Tibial nerve (tissue), 4 donors: ENCODE measurements at regions not wholly inside any gene's neighbourhood (a gene's known extent, or its start where the extent isn't known, plus 50 kb on each side); places are given as distances from the start of the nearest gene placed in this dataset.
A peak's percentile ranks its signal among the peaks of the same experiment; 100 is the strongest.

Experiments used
- DNase-seq, 2 donors: peaks; one replicate each; pipeline ENCODE4 v3.0.0-alpha.2; 2019; ENCODE audit warnings: low spot score in 2 of 2
- H3K27ac ChIP-seq, 4 donors: fragments of 200-600 bp; sonication (generic) in 3 of 4; one replicate each; pipeline ENCODE4 v1.5.1; 2017 to 2019; ENCODE audit warnings: mild to moderate bottlenecking in 1 of 4
- H3K27me3 ChIP-seq, 2 donors: fragments of 200-600 bp; sonication (generic) in 1 of 2; one replicate each; pipeline versions ENCODE4 v1.5.1 to v1.6.0; 2017 to 2019
- H3K36me3 ChIP-seq, 3 donors: fragments of 200-600 bp; sonication (generic); one replicate each; pipeline ENCODE4 v1.5.1; 2018 to 2019
- H3K4me1 ChIP-seq, 4 donors: fragments of 200-600 bp; sonication (generic) in 3 of 4; one replicate each; pipeline ENCODE4 v1.5.1; 2017 to 2019
- H3K4me3 ChIP-seq, 4 donors: fragments of 200-600 bp; sonication (generic) in 3 of 4; one replicate each; pipeline ENCODE4 v1.5.1; 2017 to 2019; ENCODE audit warnings: mild to moderate bottlenecking in 1 of 4, moderate library complexity in 1 of 4
- H3K9me3 ChIP-seq, 4 donors: fragments of 200-600 bp; sonication (generic) in 3 of 4; one replicate each; pipeline ENCODE4 v1.5.1; 2017 to 2019
- EP300 ChIP-seq, 2 donors: sonication (generic); formaldehyde crosslinking; IDR thresholded peaks; one replicate each; pipeline ENCODE4 v1.6.1; 2017; ENCODE audit warnings: antibody characterized with exemption in 2 of 2, mild to moderate bottlenecking in 1 of 2
- POLR2A ChIP-seq, 2 donors: fragments of 450-650 bp; IDR thresholded peaks; one replicate each; pipeline ENCODE4 v1.6.1; 2017; ENCODE audit warnings: antibody characterized with exemption in 2 of 2, mild to moderate bottlenecking in 2 of 2, moderate library complexity in 2 of 2
- WGBS, 2 donors: methylation state at CpG; one replicate each; pipeline ENCODE4 v1.1.5; 2018; 5-methylcytosine and 5-hydroxymethylcytosine counted together
- TF ChIP-seq, protein P1 (sequence below), 5 experiments: fragments of 200-600 bp in 3 of 5; fragments of 450-650 bp in 2 of 5; sonication (generic) in 3 of 5; IDR thresholded peaks; one replicate each; pipeline ENCODE4 v1.5.1; 2016 to 2019; ENCODE audit warnings: antibody characterized with exemption in 5 of 5, mild to moderate bottlenecking in 3 of 5, moderate library complexity in 2 of 5

DNA sequence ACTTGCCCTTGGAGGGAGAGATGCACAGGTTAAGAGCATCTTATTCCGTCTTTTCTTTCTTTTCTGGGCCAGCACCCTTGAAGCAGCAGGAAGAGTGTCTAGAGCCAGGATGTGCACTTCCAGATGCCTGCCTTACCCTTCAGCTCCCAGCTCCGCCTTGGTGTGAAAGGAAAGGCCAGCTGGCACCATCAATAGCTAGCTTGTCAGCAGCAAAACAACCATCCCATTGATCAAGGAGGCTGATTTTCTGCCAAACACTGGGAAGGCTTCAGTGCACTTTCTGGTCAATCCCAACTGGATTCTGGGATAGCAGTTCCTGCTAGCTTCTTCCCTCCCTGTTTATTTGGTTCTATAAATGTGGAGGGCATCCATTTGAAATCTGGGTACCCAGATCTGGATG lies 110.9 kb upstream of the GALNT15 start:
- WGBS, 2 donors = 48 to 54% methylated on average over 2 of the region's 2 CpGs
- H3K4me1 ChIP-seq = peaks cover 3 to 74% (median 45%) of the 10 kb centered on the region in 4 donors
- TF ChIP-seq, protein P1, sequence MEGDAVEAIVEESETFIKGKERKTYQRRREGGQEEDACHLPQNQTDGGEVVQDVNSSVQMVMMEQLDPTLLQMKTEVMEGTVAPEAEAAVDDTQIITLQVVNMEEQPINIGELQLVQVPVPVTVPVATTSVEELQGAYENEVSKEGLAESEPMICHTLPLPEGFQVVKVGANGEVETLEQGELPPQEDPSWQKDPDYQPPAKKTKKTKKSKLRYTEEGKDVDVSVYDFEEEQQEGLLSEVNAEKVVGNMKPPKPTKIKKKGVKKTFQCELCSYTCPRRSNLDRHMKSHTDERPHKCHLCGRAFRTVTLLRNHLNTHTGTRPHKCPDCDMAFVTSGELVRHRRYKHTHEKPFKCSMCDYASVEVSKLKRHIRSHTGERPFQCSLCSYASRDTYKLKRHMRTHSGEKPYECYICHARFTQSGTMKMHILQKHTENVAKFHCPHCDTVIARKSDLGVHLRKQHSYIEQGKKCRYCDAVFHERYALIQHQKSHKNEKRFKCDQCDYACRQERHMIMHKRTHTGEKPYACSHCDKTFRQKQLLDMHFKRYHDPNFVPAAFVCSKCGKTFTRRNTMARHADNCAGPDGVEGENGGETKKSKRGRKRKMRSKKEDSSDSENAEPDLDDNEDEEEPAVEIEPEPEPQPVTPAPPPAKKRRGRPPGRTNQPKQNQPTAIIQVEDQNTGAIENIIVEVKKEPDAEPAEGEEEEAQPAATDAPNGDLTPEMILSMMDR (IDR thresholded peaks at IDR 0.05) = no peak
- peak in 1 of 2 donors; percentile 83 for TF ChIP-seq EP300 (IDR thresholded peaks at IDR 0.05)
- H3K4me3 ChIP-seq = no peak overlapping the region
- no peaks in the 10 kb centered on the region for H3K9me3 ChIP-seq
- H3K36me3 ChIP-seq = no peaks in the 10 kb centered on the region
- no peak for DNase-seq
- no peaks in the 10 kb centered on the region for H3K27me3 ChIP-seq
- H3K27ac ChIP-seq = peak overlapping the region; percentile 74 to 97 (median 94)

DNA sequence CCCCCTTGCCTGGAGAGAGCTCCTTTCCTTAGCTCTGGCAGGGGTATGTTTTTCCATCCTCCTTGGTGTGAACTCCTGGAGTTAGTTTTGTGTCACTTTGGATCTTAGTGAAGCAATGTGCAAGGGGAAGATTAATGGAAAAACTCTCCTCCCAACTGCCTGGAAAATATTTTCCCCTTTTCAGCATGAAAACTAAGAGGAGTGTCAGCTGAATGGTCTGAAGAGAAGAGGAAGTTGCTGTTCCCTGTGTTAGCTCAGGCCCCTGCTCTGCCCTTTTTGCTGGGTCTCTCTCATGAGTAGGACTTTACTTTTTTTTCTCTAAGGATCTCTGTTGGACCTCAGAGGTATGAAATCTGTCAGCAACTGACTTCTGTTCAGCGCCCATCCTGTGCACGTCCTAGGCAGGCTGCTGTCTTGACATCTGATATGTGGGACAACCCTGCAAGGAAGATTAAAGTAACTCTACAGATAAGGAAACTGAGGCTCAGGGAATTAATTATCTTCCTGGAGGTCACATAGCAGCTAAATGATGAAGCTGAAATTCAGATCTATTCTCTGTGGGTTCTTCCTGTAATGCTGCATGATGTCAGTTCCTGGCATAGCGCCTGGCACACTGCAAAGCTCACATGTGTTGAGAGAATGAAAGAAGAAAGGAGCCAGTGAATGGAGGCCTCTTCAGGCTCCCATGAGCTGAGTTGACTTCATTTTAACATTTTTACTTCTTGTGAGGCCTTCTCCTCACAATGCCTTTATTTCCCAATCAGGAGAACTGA lies 109.7 kb upstream of the GALNT15 start:
- WGBS, 2 donors = 46 to 63% methylated on average over 3 of the region's 3 CpGs
- Histone ChIP-seq H3K27me3 (no peaks in the 10 kb centered on the region), H3K4me1 (peaks cover 3 to 73% (median 36%) of the 10 kb centered on the region in 4 donors), H3K4me3 (no peak overlapping the region), H3K9me3 (no peaks in the 10 kb centered on the region), H3K36me3 (no peaks in the 10 kb centered on the region), H3K27ac (peak overlapping the region; percentile 74 to 97 (median 94))
- peak in 1 of 2 donors; percentile 81 for TF ChIP-seq EP300 (IDR thresholded peaks at IDR 0.05)
- peak in 1 of 2 donors; percentile 15 for TF ChIP-seq POLR2A (IDR thresholded peaks at IDR 0.05)
- TF ChIP-seq, protein P1 (IDR thresholded peaks at IDR 0.05) = no peak
- DNase-seq = peak; percentile 93 to 96

DNA sequence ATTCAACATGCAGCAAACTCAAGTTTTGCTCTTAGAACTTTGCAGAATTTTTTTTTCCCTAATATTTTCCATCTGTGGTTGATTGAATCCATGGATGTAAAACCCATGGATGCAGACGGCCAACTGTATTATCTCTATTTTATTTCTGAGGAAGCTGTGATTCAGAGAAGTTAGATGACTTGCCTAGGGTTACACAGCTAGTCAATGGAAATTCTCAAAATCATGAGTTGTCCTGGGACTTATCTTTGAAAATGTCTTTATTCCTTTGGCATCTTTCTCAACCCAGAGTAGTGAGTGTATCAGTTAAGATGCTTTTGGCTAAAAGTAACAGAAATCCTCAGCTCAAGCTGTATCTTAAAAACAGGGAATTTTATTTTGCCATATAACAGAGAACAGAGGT lies 107.9 kb upstream of the GALNT15 start:
- Histone ChIP-seq H3K27ac (peak overlapping the region in 3 of 4 donors; percentile 91 to 97 (median 96)), H3K9me3 (no peaks in the 10 kb centered on the region), H3K27me3 (no peaks in the 10 kb centered on the region), H3K4me3 (no peak overlapping the region), H3K36me3 (no peaks in the 10 kb centered on the region), H3K4me1 (peaks cover 3 to 58% (median 25%) of the 10 kb centered on the region in 4 donors)
- TF ChIP-seq EP300 (IDR thresholded peaks at IDR 0.05) (no peak), POLR2A (IDR thresholded peaks at IDR 0.05) (no peak)
- TF ChIP-seq, protein P1 (IDR thresholded peaks at IDR 0.05) = no peak
- DNase-seq = no peak
- WGBS, 2 donors = 76 to 87% methylated on average over 1 of the region's 1 CpG

DNA sequence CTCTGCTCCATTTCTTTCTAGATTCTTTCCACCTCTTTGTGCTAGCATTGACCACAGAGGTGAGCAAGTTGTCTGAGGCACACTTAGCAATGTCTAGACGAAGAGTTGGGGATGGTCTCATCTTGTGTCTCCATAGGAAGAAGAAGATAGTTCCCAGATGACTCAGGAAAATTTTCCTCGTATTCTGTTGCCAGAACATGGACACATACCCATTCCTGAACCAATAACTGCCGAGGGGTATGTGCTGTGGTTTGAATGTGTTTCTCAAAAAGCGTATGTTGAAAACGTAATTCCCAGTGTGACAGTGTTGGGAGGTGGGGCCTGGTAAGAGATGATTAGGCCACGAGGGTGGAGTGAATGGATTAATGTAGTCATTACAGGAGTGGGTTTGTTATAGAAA lies 107.5 kb upstream of the GALNT15 start:
- peak overlapping the region in 2 of 4 donors; percentile 96 to 97 for H3K27ac ChIP-seq
- H3K4me1 ChIP-seq = peaks cover 3 to 54% (median 24%) of the 10 kb centered on the region in 4 donors
- no peak for DNase-seq
- H3K9me3 ChIP-seq = no peaks in the 10 kb centered on the region
- 90 to 93% methylated on average over 6 of the region's 6 CpGs for WGBS, 2 donors
- TF ChIP-seq, protein P1 (IDR thresholded peaks at IDR 0.05) = no peak
- TF ChIP-seq EP300 (IDR thresholded peaks at IDR 0.05) (no peak), POLR2A (IDR thresholded peaks at IDR 0.05) (no peak)
- H3K36me3 ChIP-seq = no peaks in the 10 kb centered on the region
- H3K27me3 ChIP-seq = no peaks in the 10 kb centered on the region
- no peak overlapping the region for H3K4me3 ChIP-seq

DNA sequence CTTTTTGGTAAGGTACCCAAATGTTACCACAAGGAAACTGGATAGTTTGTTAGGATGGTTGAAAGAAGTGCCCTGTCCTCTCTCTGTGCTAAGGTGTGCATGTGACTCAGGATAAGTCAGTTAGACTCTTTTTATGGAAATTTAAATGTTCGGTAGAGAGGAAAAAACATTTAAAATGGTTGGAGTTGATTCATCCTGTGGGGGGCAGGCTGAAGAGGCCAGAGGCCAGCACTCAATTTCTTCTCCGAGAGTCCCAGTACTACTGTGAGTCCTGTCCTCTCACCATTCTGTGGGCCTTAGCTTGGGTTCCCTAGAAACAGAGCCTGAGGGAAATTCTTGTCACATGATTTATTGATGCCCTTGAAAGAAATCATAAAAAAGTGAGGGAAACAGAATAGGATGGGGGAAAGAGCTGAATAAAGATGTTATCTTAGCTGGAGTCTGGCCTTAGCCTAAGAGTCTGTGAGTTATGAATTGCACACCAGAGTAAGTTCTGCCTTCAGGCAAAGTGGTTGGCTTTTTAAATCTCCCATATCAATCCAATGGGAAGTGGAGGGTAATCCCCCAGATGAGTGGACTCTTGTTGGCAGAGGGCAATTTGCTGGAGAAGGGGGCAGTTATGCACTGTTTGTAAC lies 106.5 kb upstream of the GALNT15 start:
- no peak for TF ChIP-seq EP300 (IDR thresholded peaks at IDR 0.05)
- Histone ChIP-seq H3K4me1 (peaks cover 3 to 47% (median 23%) of the 10 kb centered on the region in 4 donors), H3K9me3 (no peaks in the 10 kb centered on the region), H3K4me3 (no peak overlapping the region), H3K27ac (peak overlapping the region in 2 of 4 donors; percentile 30 to 97), H3K36me3 (no peaks in the 10 kb centered on the region), H3K27me3 (no peaks in the 10 kb centered on the region)
- WGBS, 2 donors = 70 to 89% methylated on average over 2 of the region's 2 CpGs
- no peak for DNase-seq
